ENCODE measurements at regions not wholly inside any gene's neighbourhood (a gene's known extent, or its start where the extent isn't known, plus 50 kb on each side); places are given as distances from the start of the nearest gene placed in this dataset.

DNA sequence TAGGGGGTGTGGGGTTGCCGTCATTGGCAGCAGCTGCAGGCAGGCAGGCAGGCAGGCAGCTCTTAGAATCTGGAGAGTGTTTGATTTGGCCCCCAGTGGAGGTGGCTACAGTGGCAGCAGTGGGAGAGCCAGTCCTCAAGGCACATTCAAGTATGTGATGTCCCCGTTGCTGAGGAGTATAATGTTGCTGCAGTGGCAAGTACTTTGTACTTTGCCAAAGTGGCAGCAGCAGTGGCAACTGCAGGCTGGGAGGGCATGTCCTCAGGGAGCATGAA, 147.1 kb downstream of the PAPOLA start:
- 76% methylated on average over 2 of the region's 2 CpGs for WGBS
- no peak overlapping the region for H3K4me3 ChIP-seq (ENCODE audit: low read depth in 1 of 3, low read length in 3 of 3)
- H3K9me3 ChIP-seq (ENCODE audit: control insufficient read depth in 4 of 4, low read length in 3 of 4), result peaks cover 1 to 5% (median 5%) of the 10 kb centered on the region in 4 donors
- H3K27me3 ChIP-seq (ENCODE audit: control insufficient read depth in 4 of 4, insufficient read depth in 4 of 4, low read length in 3 of 4), result peaks cover 0 to 3% (median 0%) of the 10 kb centered on the region in 4 donors
- H3K9ac ChIP-seq (ENCODE audit: low read depth in 1 of 2, low read length in 2 of 2), result no peak overlapping the region
- no peak overlapping the region for H3K27ac ChIP-seq (ENCODE audit: low read depth in 1 of 2, low read length in 2 of 2)
- H3K4me1 ChIP-seq (ENCODE audit: control insufficient read depth in 4 of 4, insufficient read depth in 4 of 4, low read length in 3 of 4), result no peaks in the 10 kb centered on the region
- peak; percentile 20 for DNase-seq (ENCODE audit: low spot score)
- H3K36me3 ChIP-seq (ENCODE audit: control insufficient read depth in 4 of 4, insufficient read depth in 3 of 4, low read depth in 1 of 4, low read length in 3 of 4), result no peaks in the 10 kb centered on the region
- TF ChIP-seq TAF1 (conservative IDR thresholded peaks at IDR 0.05) (no peak), RXRA (IDR thresholded peaks at IDR 0.05) (no peak), JUND (IDR thresholded peaks at IDR 0.05) (no peak), FOXA2 (IDR thresholded peaks at IDR 0.05) (no peak), HNF4G (IDR thresholded peaks at IDR 0.05) (no peak), GABPA (IDR thresholded peaks at IDR 0.05 in 1 of 2, conservative IDR thresholded peaks at IDR 0.05 in 1 of 2) (no peak), HNF4A (conservative IDR thresholded peaks at IDR 0.05) (no peak), YY1 (IDR thresholded peaks at IDR 0.05) (no peak), EGR1 (IDR thresholded peaks at IDR 0.05; ENCODE audit: low read depth in 2 of 2) (no peak), SP1 (IDR thresholded peaks at IDR 0.05) (no peak), RAD21 (IDR thresholded peaks at IDR 0.05) (no peak), FOXA1 (IDR thresholded peaks at IDR 0.05) (no peak)
- TF ChIP-seq, protein P1, sequence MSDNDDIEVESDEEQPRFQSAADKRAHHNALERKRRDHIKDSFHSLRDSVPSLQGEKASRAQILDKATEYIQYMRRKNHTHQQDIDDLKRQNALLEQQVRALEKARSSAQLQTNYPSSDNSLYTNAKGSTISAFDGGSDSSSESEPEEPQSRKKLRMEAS (IDR thresholded peaks at IDR 0.05), result no peak
- TF ChIP-seq, protein P2, sequence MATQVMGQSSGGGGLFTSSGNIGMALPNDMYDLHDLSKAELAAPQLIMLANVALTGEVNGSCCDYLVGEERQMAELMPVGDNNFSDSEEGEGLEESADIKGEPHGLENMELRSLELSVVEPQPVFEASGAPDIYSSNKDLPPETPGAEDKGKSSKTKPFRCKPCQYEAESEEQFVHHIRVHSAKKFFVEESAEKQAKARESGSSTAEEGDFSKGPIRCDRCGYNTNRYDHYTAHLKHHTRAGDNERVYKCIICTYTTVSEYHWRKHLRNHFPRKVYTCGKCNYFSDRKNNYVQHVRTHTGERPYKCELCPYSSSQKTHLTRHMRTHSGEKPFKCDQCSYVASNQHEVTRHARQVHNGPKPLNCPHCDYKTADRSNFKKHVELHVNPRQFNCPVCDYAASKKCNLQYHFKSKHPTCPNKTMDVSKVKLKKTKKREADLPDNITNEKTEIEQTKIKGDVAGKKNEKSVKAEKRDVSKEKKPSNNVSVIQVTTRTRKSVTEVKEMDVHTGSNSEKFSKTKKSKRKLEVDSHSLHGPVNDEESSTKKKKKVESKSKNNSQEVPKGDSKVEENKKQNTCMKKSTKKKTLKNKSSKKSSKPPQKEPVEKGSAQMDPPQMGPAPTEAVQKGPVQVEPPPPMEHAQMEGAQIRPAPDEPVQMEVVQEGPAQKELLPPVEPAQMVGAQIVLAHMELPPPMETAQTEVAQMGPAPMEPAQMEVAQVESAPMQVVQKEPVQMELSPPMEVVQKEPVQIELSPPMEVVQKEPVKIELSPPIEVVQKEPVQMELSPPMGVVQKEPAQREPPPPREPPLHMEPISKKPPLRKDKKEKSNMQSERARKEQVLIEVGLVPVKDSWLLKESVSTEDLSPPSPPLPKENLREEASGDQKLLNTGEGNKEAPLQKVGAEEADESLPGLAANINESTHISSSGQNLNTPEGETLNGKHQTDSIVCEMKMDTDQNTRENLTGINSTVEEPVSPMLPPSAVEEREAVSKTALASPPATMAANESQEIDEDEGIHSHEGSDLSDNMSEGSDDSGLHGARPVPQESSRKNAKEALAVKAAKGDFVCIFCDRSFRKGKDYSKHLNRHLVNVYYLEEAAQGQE (IDR thresholded peaks at IDR 0.05), result no peak
- TF ChIP-seq, protein P3, sequence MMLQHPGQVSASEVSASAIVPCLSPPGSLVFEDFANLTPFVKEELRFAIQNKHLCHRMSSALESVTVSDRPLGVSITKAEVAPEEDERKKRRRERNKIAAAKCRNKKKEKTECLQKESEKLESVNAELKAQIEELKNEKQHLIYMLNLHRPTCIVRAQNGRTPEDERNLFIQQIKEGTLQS (IDR thresholded peaks at IDR 0.05), result no peak
- TF ChIP-seq, protein P4, sequence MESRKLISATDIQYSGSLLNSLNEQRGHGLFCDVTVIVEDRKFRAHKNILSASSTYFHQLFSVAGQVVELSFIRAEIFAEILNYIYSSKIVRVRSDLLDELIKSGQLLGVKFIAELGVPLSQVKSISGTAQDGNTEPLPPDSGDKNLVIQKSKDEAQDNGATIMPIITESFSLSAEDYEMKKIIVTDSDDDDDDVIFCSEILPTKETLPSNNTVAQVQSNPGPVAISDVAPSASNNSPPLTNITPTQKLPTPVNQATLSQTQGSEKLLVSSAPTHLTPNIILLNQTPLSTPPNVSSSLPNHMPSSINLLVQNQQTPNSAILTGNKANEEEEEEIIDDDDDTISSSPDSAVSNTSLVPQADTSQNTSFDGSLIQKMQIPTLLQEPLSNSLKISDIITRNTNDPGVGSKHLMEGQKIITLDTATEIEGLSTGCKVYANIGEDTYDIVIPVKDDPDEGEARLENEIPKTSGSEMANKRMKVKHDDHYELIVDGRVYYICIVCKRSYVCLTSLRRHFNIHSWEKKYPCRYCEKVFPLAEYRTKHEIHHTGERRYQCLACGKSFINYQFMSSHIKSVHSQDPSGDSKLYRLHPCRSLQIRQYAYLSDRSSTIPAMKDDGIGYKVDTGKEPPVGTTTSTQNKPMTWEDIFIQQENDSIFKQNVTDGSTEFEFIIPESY (IDR thresholded peaks at IDR 0.05), result no peak
- TF ChIP-seq, protein P5, sequence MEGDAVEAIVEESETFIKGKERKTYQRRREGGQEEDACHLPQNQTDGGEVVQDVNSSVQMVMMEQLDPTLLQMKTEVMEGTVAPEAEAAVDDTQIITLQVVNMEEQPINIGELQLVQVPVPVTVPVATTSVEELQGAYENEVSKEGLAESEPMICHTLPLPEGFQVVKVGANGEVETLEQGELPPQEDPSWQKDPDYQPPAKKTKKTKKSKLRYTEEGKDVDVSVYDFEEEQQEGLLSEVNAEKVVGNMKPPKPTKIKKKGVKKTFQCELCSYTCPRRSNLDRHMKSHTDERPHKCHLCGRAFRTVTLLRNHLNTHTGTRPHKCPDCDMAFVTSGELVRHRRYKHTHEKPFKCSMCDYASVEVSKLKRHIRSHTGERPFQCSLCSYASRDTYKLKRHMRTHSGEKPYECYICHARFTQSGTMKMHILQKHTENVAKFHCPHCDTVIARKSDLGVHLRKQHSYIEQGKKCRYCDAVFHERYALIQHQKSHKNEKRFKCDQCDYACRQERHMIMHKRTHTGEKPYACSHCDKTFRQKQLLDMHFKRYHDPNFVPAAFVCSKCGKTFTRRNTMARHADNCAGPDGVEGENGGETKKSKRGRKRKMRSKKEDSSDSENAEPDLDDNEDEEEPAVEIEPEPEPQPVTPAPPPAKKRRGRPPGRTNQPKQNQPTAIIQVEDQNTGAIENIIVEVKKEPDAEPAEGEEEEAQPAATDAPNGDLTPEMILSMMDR (IDR thresholded peaks at IDR 0.05; ENCODE audit: low read depth, low read length, missing input control), result no peak

DNA sequence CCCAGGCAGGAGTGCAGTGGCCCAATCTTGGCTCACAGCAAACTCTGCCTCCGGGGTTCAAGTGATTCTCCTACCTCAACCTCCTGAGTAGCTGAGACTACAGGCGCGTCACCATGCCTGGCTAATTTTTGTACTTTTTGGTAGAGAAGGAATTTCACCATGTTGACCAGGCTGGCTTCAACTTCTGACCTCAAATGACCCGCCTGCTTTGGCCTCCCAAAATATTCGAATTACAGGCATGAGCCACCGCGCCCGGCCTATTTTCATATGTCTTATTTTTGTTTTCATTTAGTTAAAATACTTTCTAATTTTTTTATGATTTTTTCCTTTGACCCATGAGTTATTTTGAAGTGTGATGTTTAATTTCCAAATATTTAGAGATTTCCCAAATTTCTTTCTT, 143.6 kb upstream of the VRK1 start:
- H3K4me1 ChIP-seq (ENCODE audit: control insufficient read depth in 4 of 4, insufficient read depth in 4 of 4, low read length in 3 of 4), result no peaks in the 10 kb centered on the region
- no peak overlapping the region for H3K27ac ChIP-seq (ENCODE audit: low read depth in 1 of 2, low read length in 2 of 2)
- no peak overlapping the region for H3K9ac ChIP-seq (ENCODE audit: low read depth in 1 of 2, low read length in 2 of 2)
- peak; percentile 19 for DNase-seq (ENCODE audit: low spot score)
- TF ChIP-seq, protein P3 (IDR thresholded peaks at IDR 0.05), result no peak
- TF ChIP-seq TAF1 (conservative IDR thresholded peaks at IDR 0.05) (no peak), NR2F2 (IDR thresholded peaks at IDR 0.05) (no peak), SP1 (IDR thresholded peaks at IDR 0.05) (no peak)
- TF ChIP-seq, protein P4 (IDR thresholded peaks at IDR 0.05), result no peak
- peaks cover 0 to 3% (median 1%) of the 10 kb centered on the region in 4 donors for H3K27me3 ChIP-seq (ENCODE audit: control insufficient read depth in 4 of 4, insufficient read depth in 4 of 4, low read length in 3 of 4)
- H3K9me3 ChIP-seq (ENCODE audit: control insufficient read depth in 4 of 4, low read length in 3 of 4), result peaks cover 0 to 8% (median 5%) of the 10 kb centered on the region in 4 donors
- H3K4me3 ChIP-seq (ENCODE audit: low read depth in 1 of 3, low read length in 3 of 3), result no peak overlapping the region
- WGBS, result 93% methylated on average over 8 of the region's 8 CpGs
- H3K36me3 ChIP-seq (ENCODE audit: control insufficient read depth in 4 of 4, insufficient read depth in 3 of 4, low read depth in 1 of 4, low read length in 3 of 4), result no peaks in the 10 kb centered on the region
